Mucosa of descending colon (tissue), 3 donors: ENCODE measurements at regions not wholly inside any gene's neighbourhood (a gene's known extent, or its start where the extent isn't known, plus 50 kb on each side); places are given as distances from the start of the nearest gene placed in this dataset.

Experiments
- ATAC-seq: fragments of 200-7000 bp; cut with Tn5 transposase; one replicate; pipeline ENCODE4 v1.9.1; 2020; ENCODE audit warnings: mild to moderate bottlenecking, moderate library complexity
- DNase-seq, 3 donors: peaks; one replicate each; pipeline ENCODE4 v3.0.0-alpha.2; 2020
- H3K36me3 ChIP-seq: fragments of 200-600 bp; one replicate; pipeline ENCODE4 v1.8.0; 2021; ENCODE audit warnings: low read depth, mild to moderate bottlenecking
- H3K4me1 ChIP-seq: fragments of 200-600 bp; one replicate; pipeline ENCODE4 v1.8.0; 2021; ENCODE audit warnings: low read depth, mild to moderate bottlenecking
- H3K4me3 ChIP-seq: fragments of 200-600 bp; one replicate; pipeline ENCODE4 v1.8.0; 2021; ENCODE audit warnings: mild to moderate bottlenecking
- H3K9me3 ChIP-seq: fragments of 200-600 bp; one replicate; pipeline ENCODE4 v1.8.0; 2021; ENCODE audit warnings: mild to moderate bottlenecking
- intact Hi-C, 2 donors: fragments of 100-400 bp; cut with DNase I in 1 of 2; cut with micrococcal nuclease in 1 of 2; formaldehyde crosslinking; loops; one replicate each; pipeline versions ENCODE4 v1.11.0 to v1.11.1; 2022; cut with DNase I, micrococcal nuclease
- TF ChIP-seq, protein P1 (sequence below): fragments of 200-600 bp; IDR thresholded peaks from one replicate; pipeline ENCODE4 v1.8.0; 2022; ENCODE audit warnings: antibody characterized with exemption, mild to moderate bottlenecking
- donor health status: DM: no; HTN: no; CAD: no; lungs with moderate emphysema.
- donor health status: DM: no; HTN: no; CAD: no.
- donor health status: DM: no; HTN: yes; CAD: no.

DNA sequence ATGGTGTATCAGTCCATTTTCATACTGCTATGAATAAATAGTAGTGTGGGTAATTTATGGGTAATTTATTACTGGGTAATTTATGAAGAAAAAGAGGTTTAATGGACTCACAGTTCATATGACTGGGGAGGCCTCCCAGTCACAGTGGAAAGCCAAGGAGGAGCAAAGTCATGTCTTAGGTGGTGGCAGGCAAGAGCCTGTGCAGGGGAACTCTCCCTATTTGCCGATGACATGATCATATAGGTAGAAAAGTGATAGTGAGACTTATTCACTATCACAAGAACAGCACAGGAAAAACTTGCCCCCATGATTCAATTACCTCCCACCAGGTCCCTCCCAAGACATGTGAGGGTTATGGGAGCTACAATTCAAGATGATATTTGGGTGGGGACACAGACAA lies 1137.7 kb downstream of the UQCRFS1 start:
- Histone ChIP-seq H3K4me3 (no peak overlapping the region), H3K9me3 (no peaks in the 10 kb centered on the region), H3K36me3 (no peaks in the 10 kb centered on the region), H3K4me1 (no peaks in the 10 kb centered on the region)
- TF ChIP-seq, protein P1, sequence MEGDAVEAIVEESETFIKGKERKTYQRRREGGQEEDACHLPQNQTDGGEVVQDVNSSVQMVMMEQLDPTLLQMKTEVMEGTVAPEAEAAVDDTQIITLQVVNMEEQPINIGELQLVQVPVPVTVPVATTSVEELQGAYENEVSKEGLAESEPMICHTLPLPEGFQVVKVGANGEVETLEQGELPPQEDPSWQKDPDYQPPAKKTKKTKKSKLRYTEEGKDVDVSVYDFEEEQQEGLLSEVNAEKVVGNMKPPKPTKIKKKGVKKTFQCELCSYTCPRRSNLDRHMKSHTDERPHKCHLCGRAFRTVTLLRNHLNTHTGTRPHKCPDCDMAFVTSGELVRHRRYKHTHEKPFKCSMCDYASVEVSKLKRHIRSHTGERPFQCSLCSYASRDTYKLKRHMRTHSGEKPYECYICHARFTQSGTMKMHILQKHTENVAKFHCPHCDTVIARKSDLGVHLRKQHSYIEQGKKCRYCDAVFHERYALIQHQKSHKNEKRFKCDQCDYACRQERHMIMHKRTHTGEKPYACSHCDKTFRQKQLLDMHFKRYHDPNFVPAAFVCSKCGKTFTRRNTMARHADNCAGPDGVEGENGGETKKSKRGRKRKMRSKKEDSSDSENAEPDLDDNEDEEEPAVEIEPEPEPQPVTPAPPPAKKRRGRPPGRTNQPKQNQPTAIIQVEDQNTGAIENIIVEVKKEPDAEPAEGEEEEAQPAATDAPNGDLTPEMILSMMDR: no peak
- no peak for ATAC-seq
- intact Hi-C loops: no loop called here
- no peak for DNase-seq

DNA sequence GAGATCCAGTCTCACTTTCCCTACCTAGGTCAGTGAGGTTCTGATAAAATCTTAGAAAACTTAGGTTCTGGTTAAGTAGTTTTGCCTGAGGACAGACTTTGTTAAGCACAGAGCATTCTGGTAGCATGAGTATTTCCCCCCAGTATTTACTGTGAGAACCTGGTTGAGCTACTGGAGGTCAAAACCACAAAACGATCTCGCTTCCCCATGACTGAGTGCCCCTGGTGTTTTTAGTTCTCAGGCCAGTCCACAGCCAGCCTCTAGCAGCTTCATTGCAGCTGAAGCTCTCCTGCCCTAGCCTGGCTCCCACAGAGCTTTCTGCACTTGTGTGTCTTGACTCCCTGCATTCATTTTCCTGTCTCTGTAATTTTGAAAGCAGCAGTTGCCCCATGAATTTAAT lies 1138.2 kb downstream of the UQCRFS1 start:
- TF ChIP-seq, protein P1: no peak
- DNase-seq: no peak
- Histone ChIP-seq H3K4me1 (no peaks in the 10 kb centered on the region), H3K9me3 (no peaks in the 10 kb centered on the region), H3K4me3 (no peak overlapping the region), H3K36me3 (no peaks in the 10 kb centered on the region)
- intact Hi-C loops: no loop called here
- no peak for ATAC-seq

DNA sequence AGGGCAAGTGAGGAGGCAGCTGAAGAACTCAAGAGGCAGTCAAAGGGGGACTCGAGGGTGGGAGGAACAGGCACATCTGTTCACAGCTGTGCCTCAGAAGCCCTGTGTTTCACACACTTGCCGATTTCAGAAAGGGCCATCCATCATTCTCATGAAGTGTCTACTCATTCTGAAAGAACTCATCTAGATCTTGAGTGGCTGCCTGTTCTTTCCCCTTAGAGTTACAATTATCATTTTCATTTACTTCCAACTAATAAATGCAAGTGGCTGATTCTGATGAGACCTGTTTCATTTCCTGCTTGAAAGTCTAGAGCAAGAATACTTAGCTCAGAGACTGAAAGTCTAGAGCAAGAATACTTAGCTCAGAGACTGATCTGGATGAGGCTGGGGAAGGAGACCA lies 1145.1 kb downstream of the UQCRFS1 start:
- Histone ChIP-seq H3K36me3 (no peaks in the 10 kb centered on the region), H3K4me3 (no peak overlapping the region), H3K4me1 (no peaks in the 10 kb centered on the region), H3K9me3 (no peaks in the 10 kb centered on the region)
- ATAC-seq (no peak), DNase-seq (no peak)
- intact Hi-C loops: no loop called here
- TF ChIP-seq, protein P1: no peak

DNA sequence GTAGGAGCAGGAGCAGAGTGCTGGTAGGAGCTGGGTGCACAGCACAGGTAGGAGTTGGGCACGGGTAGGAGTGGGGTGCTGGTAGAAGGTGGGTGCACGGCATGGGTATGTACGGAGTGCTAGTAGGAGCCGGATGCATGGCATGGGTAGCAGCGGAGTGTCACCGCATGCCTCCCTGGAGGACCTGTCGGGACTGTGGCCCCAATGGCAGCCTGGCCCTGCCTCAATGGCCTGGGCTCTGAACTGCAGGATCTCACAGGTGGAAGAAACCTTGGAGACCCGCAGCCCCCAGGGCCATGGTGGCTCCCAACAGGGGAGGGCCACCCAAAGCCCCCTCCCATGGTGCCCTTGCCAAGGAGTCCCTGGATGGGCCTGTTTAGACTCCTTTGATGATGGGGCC lies 1146.0 kb downstream of the UQCRFS1 start:
- TF ChIP-seq, protein P1: no peak
- intact Hi-C loops: no loop called here
- Histone ChIP-seq H3K4me1 (no peaks in the 10 kb centered on the region), H3K4me3 (no peak overlapping the region), H3K9me3 (no peaks in the 10 kb centered on the region), H3K36me3 (no peaks in the 10 kb centered on the region)
- ATAC-seq (no peak), DNase-seq (no peak)

DNA sequence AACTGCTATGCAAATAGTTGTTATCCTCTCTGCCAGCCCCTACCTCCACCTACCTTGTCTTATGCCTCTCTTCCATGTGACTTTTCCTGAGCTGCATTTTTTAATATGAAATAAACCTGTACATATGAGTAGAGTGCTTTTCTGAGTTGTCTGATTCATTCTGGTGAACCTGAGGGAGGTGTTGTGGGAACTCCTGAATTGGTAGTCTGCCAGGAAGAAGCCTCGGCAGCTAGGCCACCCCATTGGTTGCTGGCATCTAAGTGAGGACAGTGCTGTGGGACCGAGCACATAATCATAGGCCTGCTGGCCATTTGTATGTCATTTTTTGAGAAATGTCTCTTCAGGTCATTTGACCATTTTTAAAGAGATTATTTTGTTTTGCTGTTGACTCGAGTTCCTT lies 1146.8 kb downstream of the UQCRFS1 start:
- intact Hi-C loops: no loop called here
- H3K36me3 ChIP-seq: no peaks in the 10 kb centered on the region
- TF ChIP-seq, protein P1: no peak
- H3K4me3 ChIP-seq: no peak overlapping the region
- ATAC-seq: no peak
- no peaks in the 10 kb centered on the region for H3K9me3 ChIP-seq
- H3K4me1 ChIP-seq: no peaks in the 10 kb centered on the region
- no peak for DNase-seq

DNA sequence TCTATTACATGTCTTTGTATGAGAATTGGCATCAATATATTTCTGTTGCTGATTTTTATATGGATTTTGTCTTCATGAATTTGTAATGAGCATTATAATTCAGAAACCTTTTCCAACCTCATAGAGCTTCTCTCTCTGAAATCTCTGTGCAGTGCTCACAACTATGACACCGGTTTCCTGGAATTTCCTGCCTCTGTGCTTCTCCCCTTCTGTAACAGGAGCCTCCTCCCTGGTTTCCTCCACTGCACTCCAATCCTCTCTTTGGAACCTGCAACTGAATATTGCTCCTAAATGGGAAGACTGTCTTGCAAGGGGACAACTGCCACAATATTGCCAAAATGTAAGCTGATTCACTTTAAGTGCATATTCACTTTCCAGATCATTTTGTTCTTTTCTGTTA lies 1147.9 kb downstream of the UQCRFS1 start:
- DNase-seq: no peak
- no peak overlapping the region for H3K4me3 ChIP-seq
- no peak for ATAC-seq
- TF ChIP-seq, protein P1: no peak
- H3K36me3 ChIP-seq: no peaks in the 10 kb centered on the region
- no peaks in the 10 kb centered on the region for H3K4me1 ChIP-seq
- no peaks in the 10 kb centered on the region for H3K9me3 ChIP-seq
- intact Hi-C loops: no loop called here
